H9 (cell line): ENCODE measurements at regions not wholly inside any gene's neighbourhood (a gene's known extent, or its start where the extent isn't known, plus 50 kb on each side); places are given as distances from the start of the nearest gene placed in this dataset.
A peak's percentile ranks its signal among the peaks of the same experiment; 100 is the strongest.

ENCODE experiments used
- DNase-seq: peaks from one replicate; pipeline ENCODE4 v3.0.0-alpha.2; 2017
- H2AFZ ChIP-seq: one replicate; pipeline ENCODE4 v1.6.1; 2013; ENCODE audit warnings: mild to moderate bottlenecking, low read length, control low read depth, moderate library complexity
- H2AK5ac ChIP-seq: 2 replicates; pipeline ENCODE4 v1.6.1; 2013; ENCODE audit warnings: low read length, control low read depth, mixed read lengths; ENCODE audit not compliant: insufficient read length
- H2BK120ac ChIP-seq: one replicate; pipeline ENCODE4 v1.6.1; 2013; ENCODE audit warnings: low read depth, mild to moderate bottlenecking, low read length, control low read depth, inconsistent platforms; ENCODE audit not compliant: poor library complexity, severe bottlenecking
- H2BK12ac ChIP-seq: 2 replicates; pipeline ENCODE4 v1.6.1; 2013; ENCODE audit warnings: low read length, control low read depth, mixed read lengths, low read depth; ENCODE audit not compliant: insufficient read length
- H2BK15ac ChIP-seq: 2 replicates; pipeline ENCODE4 v1.6.1; 2013; ENCODE audit warnings: low read depth, low read length, control low read depth
- H2BK20ac ChIP-seq: one replicate; pipeline ENCODE4 v1.6.1; 2013; ENCODE audit warnings: low read depth, mild to moderate bottlenecking, low read length, control low read depth, inconsistent platforms; ENCODE audit not compliant: poor library complexity, severe bottlenecking
- H2BK5ac ChIP-seq: 2 replicates; pipeline ENCODE4 v1.6.1; 2013; ENCODE audit warnings: low read length, control low read depth, mixed read lengths; ENCODE audit not compliant: insufficient read length
- H3K14ac ChIP-seq: 2 replicates; pipeline ENCODE4 v1.6.1; 2013; ENCODE audit warnings: low read length, control low read depth; ENCODE audit not compliant: insufficient read depth
- H3K18ac ChIP-seq: 2 replicates; pipeline ENCODE4 v1.6.1; 2013; ENCODE audit warnings: low read depth, mild to moderate bottlenecking, mixed read lengths, low read length, control low read depth; ENCODE audit not compliant: insufficient read length
- H3K23ac ChIP-seq: 2 replicates; pipeline ENCODE4 v1.6.1; 2013; ENCODE audit warnings: low read length, control low read depth, mixed read lengths, low read depth; ENCODE audit not compliant: insufficient read length
- H3K23me2 ChIP-seq: 2 replicates; pipeline ENCODE4 v1.6.1; 2013; ENCODE audit warnings: low read depth, mild to moderate bottlenecking, mixed read lengths, low read length, control low read depth; ENCODE audit not compliant: insufficient read length, poor library complexity, severe bottlenecking
- H3K27ac ChIP-seq: 2 replicates; pipeline ENCODE4 v1.5.1; 2013; ENCODE audit warnings: low read length, control low read depth, mixed read lengths, low read depth; ENCODE audit not compliant: insufficient read length
- H3K27me3 ChIP-seq: 2 replicates; pipeline ENCODE4 v1.6.1; 2013; ENCODE audit warnings: low read length, control low read depth, inconsistent platforms; ENCODE audit not compliant: insufficient read depth
- H3K4ac ChIP-seq: 2 replicates; pipeline ENCODE4 v1.6.1; 2013; ENCODE audit warnings: low read depth, mild to moderate bottlenecking, control low read depth, inconsistent platforms, low read length, moderate library complexity
- H3K4me1 ChIP-seq: 2 replicates; pipeline ENCODE4 v1.6.1; 2013; ENCODE audit warnings: low read length, control low read depth, inconsistent platforms; ENCODE audit not compliant: insufficient read depth
- H3K4me2 ChIP-seq: 2 replicates; pipeline ENCODE4 v1.6.1; 2013; ENCODE audit warnings: low read length, control low read depth, mixed read lengths; ENCODE audit not compliant: insufficient read length, insufficient read depth
- H3K56ac ChIP-seq: 2 replicates; pipeline ENCODE4 v1.6.1; 2013; ENCODE audit warnings: low read depth, mild to moderate bottlenecking, mixed read lengths, low read length, control low read depth; ENCODE audit not compliant: insufficient read length
- H3K79me1 ChIP-seq: 2 replicates; pipeline ENCODE4 v1.6.1; 2013; ENCODE audit warnings: low read depth, mild to moderate bottlenecking, moderate library complexity, low read length, control low read depth, inconsistent platforms; ENCODE audit not compliant: insufficient read depth, poor library complexity, severe bottlenecking
- H3K79me2 ChIP-seq: 2 replicates; pipeline ENCODE4 v1.6.1; 2013; ENCODE audit warnings: low read length, control low read depth, inconsistent platforms; ENCODE audit not compliant: insufficient read depth
- H3K9ac ChIP-seq: 2 replicates; pipeline ENCODE4 v1.6.1; 2013; ENCODE audit warnings: low read length, control low read depth, mixed read lengths; ENCODE audit not compliant: insufficient read length; ENCODE audit errors: extremely low read depth
- H3K9me3 ChIP-seq: one replicate; pipeline ENCODE4 v1.6.1; 2013; ENCODE audit warnings: low read depth, low read length, inconsistent platforms; ENCODE audit not compliant: control insufficient read depth
- H3T11ph ChIP-seq: one replicate; pipeline ENCODE4 v1.6.1; 2013; ENCODE audit warnings: mild to moderate bottlenecking, low read length, control low read depth, inconsistent platforms
- H4K20me1 ChIP-seq: one replicate; pipeline ENCODE4 v1.6.1; 2013; ENCODE audit not compliant: control insufficient read depth, insufficient read length, insufficient read depth
- H4K5ac ChIP-seq: 2 replicates; pipeline ENCODE4 v1.6.1; 2013; ENCODE audit warnings: low read depth, mild to moderate bottlenecking, mixed read lengths, low read length, control low read depth; ENCODE audit not compliant: insufficient read length
- H4K8ac ChIP-seq: replicated peaks from 2 replicates; pipeline ENCODE4 v1.6.1; 2013; ENCODE audit warnings: low read length, control low read depth, mixed read lengths, low read depth; ENCODE audit not compliant: insufficient read length
- H4K91ac ChIP-seq: 2 replicates; pipeline ENCODE4 v1.6.1; 2013; ENCODE audit warnings: low read depth, mild to moderate bottlenecking, moderate library complexity, mixed read lengths, low read length, control low read depth; ENCODE audit not compliant: insufficient read length
- H3K27ac Mint-ChIP-seq, 3 experiments: 2 replicates in 2 of 3; 3 replicates in 1 of 3; pipeline ENCODE4 v1.8.0; 2020 to 2021; ENCODE audit warnings: mixed read lengths in 3 of 3, mild to moderate bottlenecking in 1 of 3, moderate library complexity in 1 of 3
- H3K27me3 Mint-ChIP-seq: 2 replicates; pipeline ENCODE4 v1.8.0; 2021; ENCODE audit warnings: low read depth, mild to moderate bottlenecking, moderate library complexity, mixed read lengths
- H3K36me3 Mint-ChIP-seq, 3 experiments: 2 replicates in 2 of 3; 3 replicates in 1 of 3; pipeline ENCODE4 v1.8.0; 2020 to 2021; ENCODE audit warnings: low read depth in 3 of 3, mixed read lengths in 3 of 3; ENCODE audit not compliant: insufficient read depth in 1 of 3
- H3K4me1 Mint-ChIP-seq, 2 experiments: 2 replicates each; pipeline ENCODE4 v1.8.0; 2020; ENCODE audit warnings: mixed read lengths in 2 of 2
- H3K4me3 Mint-ChIP-seq, 2 experiments: 2 replicates in 1 of 2; 3 replicates in 1 of 2; pipeline ENCODE4 v1.8.0; 2020 to 2021; ENCODE audit warnings: mild to moderate bottlenecking in 2 of 2, mixed read lengths in 2 of 2, moderate library complexity in 1 of 2
- H3K9me3 Mint-ChIP-seq, 2 experiments: 2 replicates in 1 of 2; 3 replicates in 1 of 2; pipeline ENCODE4 v1.8.0; 2020; ENCODE audit warnings: mild to moderate bottlenecking in 2 of 2, mixed read lengths in 2 of 2, moderate library complexity in 1 of 2
- CTCF ChIP-seq: fragments of 200-600 bp; sonication (generic); conservative IDR thresholded peaks from 3 replicates; pipeline ENCODE4 v1.8.0; 2021; ENCODE audit warnings: antibody characterized with exemption, mild to moderate bottlenecking
- WGBS: extraction: QIAGEN DNeasy Blood & Tissue Kit; methylation state at CpG from one replicate; pipeline ENCODE4 v1.1.7; 2013; ENCODE audit warnings: missing lambda C conversion rate, low lambda C conversion rate, mixed read lengths; ENCODE audit not compliant: insufficient read length; ENCODE audit errors: extremely low coverage; 5-methylcytosine and 5-hydroxymethylcytosine counted together

- peaks cover 0 to 5% (median 3%) of the 10 kb centered on the region in 3 experiments; a peak in 3 of 7 replicates for H3K36me3 Mint-ChIP-seq
- no peak overlapping the region for H3K4me3 Mint-ChIP-seq
- Histone ChIP-seq H3K18ac (no peak overlapping the region), H4K91ac (no peak overlapping the region), H2BK5ac (no peak overlapping the region), H3K23me2 (no peaks in the 10 kb centered on the region), H2BK120ac (no peak overlapping the region), H3K4me2 (no peak overlapping the region), H2BK20ac (no peak overlapping the region), H4K20me1 (no peaks in the 10 kb centered on the region), H3K14ac (no peak overlapping the region; the same call in 1 of the 2 replicates), H3K27me3 (no peaks in the 10 kb centered on the region), H3K56ac (no peak overlapping the region), H3K23ac (no peak overlapping the region), H2BK15ac (no peak overlapping the region), H2BK12ac (no peak overlapping the region), H3K79me1 (no peaks in the 10 kb centered on the region), H2AK5ac (no peak overlapping the region), H3K4ac (no peak overlapping the region), H3K4me1 (no peaks in the 10 kb centered on the region), H3K79me2 (no peaks in the 10 kb centered on the region), H3T11ph (no peak overlapping the region), H2AFZ (no peak overlapping the region), H4K5ac (no peak overlapping the region), H3K9ac (no peak overlapping the region), H3K27ac (no peak overlapping the region), H4K8ac (no peak overlapping the region), H3K9me3 (no peaks in the 10 kb centered on the region)
- H3K27ac Mint-ChIP-seq = no peak overlapping the region; a peak in 1 of 7 replicates
- no peak for TF ChIP-seq CTCF
- H3K27me3 Mint-ChIP-seq = peaks cover 2% of the 10 kb centered on the region; the same call in 1 of the 2 replicates
- peaks cover 5 to 9% of the 10 kb centered on the region in 2 experiments for H3K4me1 Mint-ChIP-seq
- peaks cover 4 to 9% of the 10 kb centered on the region in 2 experiments; a peak in 3 of 5 replicates for H3K9me3 Mint-ChIP-seq
- WGBS = no CpG with 5 or more reads among the region's 5 CpGs
- peak; percentile 14 for DNase-seq
Measured at GRCh38 chr1:5639106-5639722, 353.0 kb downstream of the NPHP4 start.
